HEK293T (cell line): ENCODE measurements at regions not wholly inside any gene's neighbourhood (a gene's known extent, or its start where the extent isn't known, plus 50 kb on each side); places are given as distances from the start of the nearest gene placed in this dataset.

ENCODE experiments used
- CTCF ChIA-PET: fragments of 350-600 bp; formaldehyde crosslinking; extraction: SDS; loops from one replicate; lab custom pipeline; 2021; ENCODE audit warnings: antibody characterized with exemption, inconsistent platforms; lab: Yijun Ruan, JAX
- POLR2A ChIA-PET: fragments of 350-600 bp; formaldehyde crosslinking; extraction: SDS; loops from one replicate; lab custom pipeline; 2020; ENCODE audit warnings: antibody characterized with exemption, inconsistent platforms; lab: Yijun Ruan, JAX
- DNase-seq: peaks from one replicate; pipeline ENCODE4 v3.0.0; 2012; ENCODE audit warnings: mixed read lengths; ENCODE audit errors: extremely low spot score
- ARNT ChIP-seq: fragments of 450-650 bp; IDR thresholded peaks from 2 replicates; pipeline ENCODE4 v1.6.1; 2017; ENCODE audit warnings: mild to moderate bottlenecking
- BHLHE40 ChIP-seq: fragments of 450-650 bp; IDR thresholded peaks from 2 replicates; pipeline ENCODE4 v1.6.1; 2016; ENCODE audit warnings: mild to moderate bottlenecking, moderate library complexity, borderline replicate concordance
- CTBP1 ChIP-seq: fragments of 450-650 bp; IDR thresholded peaks from 2 replicates; pipeline ENCODE4 v1.6.1; 2016; ENCODE audit warnings: borderline replicate concordance
- ELF4 ChIP-seq: fragments of 450-650 bp; IDR thresholded peaks from 2 replicates; pipeline ENCODE4 v1.6.1; 2017; ENCODE audit warnings: antibody characterized with exemption
- FOXA1 ChIP-seq: fragments of 450-650 bp; IDR thresholded peaks from 2 replicates; pipeline ENCODE4 v1.6.1; 2016; ENCODE audit warnings: mild to moderate bottlenecking
- FOXK2 ChIP-seq: fragments of 450-650 bp; IDR thresholded peaks from 2 replicates; pipeline ENCODE4 v1.6.1; 2016; ENCODE audit warnings: mild to moderate bottlenecking
- FOXM1 ChIP-seq: fragments of 450-650 bp; IDR thresholded peaks from 2 replicates; pipeline ENCODE4 v1.6.1; 2017; ENCODE audit warnings: mild to moderate bottlenecking, borderline replicate concordance
- HDGF ChIP-seq: fragments of 450-650 bp; IDR thresholded peaks from 2 replicates; pipeline ENCODE4 v1.6.1; 2017; ENCODE audit warnings: antibody characterized with exemption, borderline replicate concordance
- L3MBTL2 ChIP-seq: fragments of 450-650 bp; conservative IDR thresholded peaks from 2 replicates; pipeline ENCODE4 v1.6.1; 2016; ENCODE audit warnings: mild to moderate bottlenecking
- LEF1 ChIP-seq: fragments of 450-650 bp; IDR thresholded peaks from 2 replicates; pipeline ENCODE4 v1.6.1; 2017; ENCODE audit warnings: mild to moderate bottlenecking, borderline replicate concordance
- NFRKB ChIP-seq: fragments of 450-650 bp; IDR thresholded peaks from 2 replicates; pipeline ENCODE4 v1.6.1; 2016; ENCODE audit warnings: mild to moderate bottlenecking, moderate library complexity
- SP1 ChIP-seq: fragments of 450-650 bp; IDR thresholded peaks from 2 replicates; pipeline ENCODE4 v1.6.1; 2017
- SUZ12 ChIP-seq: fragments of 450-650 bp; IDR thresholded peaks from 2 replicates; pipeline ENCODE4 v1.6.1; 2016; ENCODE audit warnings: mild to moderate bottlenecking
- TARDBP ChIP-seq: fragments of 450-650 bp; IDR thresholded peaks from 2 replicates; pipeline ENCODE4 v1.6.1; 2016
- ZNF384 ChIP-seq: fragments of 450-650 bp; IDR thresholded peaks from 2 replicates; pipeline ENCODE4 v1.6.1; 2016
- TF ChIP-seq, protein P1 (sequence below): fragments of 450-650 bp; IDR thresholded peaks from 2 replicates; pipeline ENCODE4 v1.6.1; 2016

DNA sequence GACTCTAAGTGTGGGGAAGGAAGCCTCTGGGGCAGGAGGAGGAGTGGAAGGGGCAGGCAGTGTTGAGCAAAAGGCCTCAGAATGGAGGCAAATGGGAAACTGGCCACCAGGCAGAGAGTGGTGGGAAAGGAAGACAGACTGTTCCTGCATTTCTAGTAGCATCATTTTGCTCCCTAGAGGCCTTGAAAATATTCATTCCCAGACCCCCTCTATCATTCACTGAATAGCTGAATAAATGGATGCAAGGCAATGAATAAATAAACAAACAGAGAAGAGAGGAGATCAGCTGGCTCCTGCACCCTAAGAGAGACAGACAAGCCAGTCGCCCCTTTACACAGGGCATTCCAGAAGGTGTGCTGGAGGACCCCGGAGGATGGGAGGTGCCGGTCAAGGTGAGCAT is 511.9 kb downstream of the BCOR start:
- TF ChIP-seq ZNF384: no peak
- no peak for TF ChIP-seq TARDBP
- TF ChIP-seq SP1: no peak
- TF ChIP-seq, protein P1, sequence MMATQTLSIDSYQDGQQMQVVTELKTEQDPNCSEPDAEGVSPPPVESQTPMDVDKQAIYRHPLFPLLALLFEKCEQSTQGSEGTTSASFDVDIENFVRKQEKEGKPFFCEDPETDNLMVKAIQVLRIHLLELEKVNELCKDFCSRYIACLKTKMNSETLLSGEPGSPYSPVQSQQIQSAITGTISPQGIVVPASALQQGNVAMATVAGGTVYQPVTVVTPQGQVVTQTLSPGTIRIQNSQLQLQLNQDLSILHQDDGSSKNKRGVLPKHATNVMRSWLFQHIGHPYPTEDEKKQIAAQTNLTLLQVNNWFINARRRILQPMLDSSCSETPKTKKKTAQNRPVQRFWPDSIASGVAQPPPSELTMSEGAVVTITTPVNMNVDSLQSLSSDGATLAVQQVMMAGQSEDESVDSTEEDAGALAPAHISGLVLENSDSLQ: no peak
- no peak for TF ChIP-seq ELF4
- TF ChIP-seq ARNT: no peak
- no peak for TF ChIP-seq SUZ12
- no peak for TF ChIP-seq LEF1
- no peak for TF ChIP-seq FOXM1
- no peak for TF ChIP-seq FOXA1
- TF ChIP-seq BHLHE40: no peak
- no peak for TF ChIP-seq L3MBTL2
- TF ChIP-seq FOXK2: no peak
- no peak for TF ChIP-seq NFRKB
- TF ChIP-seq HDGF: no peak
- TF ChIP-seq CTBP1: no peak
- DNase-seq: no peak
- ChIA-PET POLR2A (no interaction called here), CTCF (no interaction called here)

GRCh38 chrX:39586359-39586758 is 511.4 kb downstream of the BCOR start:
- POLR2A ChIA-PET: no interaction called here
- TF ChIP-seq SP1: no peak

DNA sequence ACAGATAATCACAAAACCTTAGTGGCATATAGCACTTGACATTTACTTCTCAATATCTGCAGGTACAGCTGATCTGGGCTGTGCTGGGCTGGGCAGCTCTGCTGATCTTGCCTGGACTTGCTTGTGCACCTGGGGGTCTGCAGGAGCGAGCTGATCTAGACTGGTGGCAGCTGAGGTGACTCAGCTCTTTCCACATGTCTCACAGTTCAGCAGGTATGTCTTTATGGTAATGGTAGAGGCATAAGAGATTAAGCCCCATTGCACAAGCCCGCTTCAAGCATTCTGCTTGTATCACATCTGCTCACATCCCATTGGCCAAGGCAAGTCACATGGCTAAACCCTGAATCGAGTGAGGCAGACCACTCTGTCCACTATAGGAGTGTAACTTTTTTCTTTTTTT is 506.7 kb downstream of the BCOR start:
- ChIA-PET CTCF (no interaction called here), POLR2A (no interaction called here)
- no peak for DNase-seq
- TF ChIP-seq SP1 (no peak), LEF1 (no peak), TARDBP (no peak), FOXM1 (no peak), ZNF384 (no peak), ELF4 (no peak)
- TF ChIP-seq, protein P1: no peak

More at GRCh38 chrX:39586359-39586758, 511.4 kb downstream of the BCOR start:
- CTCF ChIA-PET: no interaction called here
- DNase-seq: no peak

DNA sequence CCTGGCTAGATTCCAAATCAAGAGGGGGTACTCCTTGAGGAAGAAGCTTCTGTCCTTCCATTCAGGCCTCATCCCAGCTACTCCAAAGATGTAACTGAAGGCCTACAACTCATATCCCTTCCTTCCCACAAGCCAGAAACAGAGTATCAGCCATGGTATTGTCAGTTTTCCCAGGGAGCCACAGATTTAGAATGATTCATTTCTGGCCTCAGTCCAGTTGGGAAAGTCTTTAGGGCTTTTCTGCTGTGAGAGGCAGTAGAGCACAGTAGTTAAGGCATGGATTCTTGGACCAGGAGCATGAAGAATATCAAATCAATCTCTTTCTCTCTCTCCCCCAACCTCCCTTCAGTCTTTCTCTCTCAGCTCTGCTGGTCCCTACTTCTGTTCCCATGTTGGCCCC is 505.0 kb downstream of the BCOR start:
- ChIA-PET CTCF (no interaction called here), POLR2A (interaction anchor here (0.6 kb wide), 1 partner anchor 22 kb away, joined by 3 read pairs; no protein-coding TSS in a partner anchor)
- no peak for DNase-seq
- TF ChIP-seq HDGF (no peak), FOXA1 (no peak), ARNT (no peak), L3MBTL2 (no peak), TARDBP (no peak), CTBP1 (no peak), SUZ12 (no peak), ELF4 (no peak), ZNF384 (no peak), NFRKB (no peak), LEF1 (no peak), FOXK2 (no peak), SP1 (no peak), BHLHE40 (no peak), FOXM1 (no peak)
- TF ChIP-seq, protein P1: no peak

- POLR2A ChIA-PET: no interaction called here
- DNase-seq: no peak
- CTCF ChIA-PET: interaction anchor here (0.5 kb wide), 1 partner anchor 597 kb away, joined by 4 read pairs; no protein-coding TSS in a partner anchor
- TF ChIP-seq L3MBTL2 (no peak), BHLHE40 (no peak), ARNT (no peak), NFRKB (no peak), SUZ12 (no peak), ZNF384 (no peak), FOXM1 (no peak), HDGF (no peak), FOXK2 (no peak), LEF1 (no peak), ELF4 (no peak), SP1 (no peak), FOXA1 (no peak), CTBP1 (no peak), TARDBP (no peak)
- TF ChIP-seq, protein P1: no peak
Observed at GRCh38 chrX:39595977-39596376, 501.8 kb downstream of the BCOR start.

- no peak for DNase-seq
- CTCF ChIA-PET: interaction anchor here (0.5 kb wide), 1 partner anchor 596 kb away, joined by 4 read pairs; no protein-coding TSS in a partner anchor
- TF ChIP-seq NFRKB: no peak
- no peak for TF ChIP-seq L3MBTL2
- no peak for TF ChIP-seq ARNT
- no peak for TF ChIP-seq SUZ12
- no peak for TF ChIP-seq CTBP1
- no peak for TF ChIP-seq BHLHE40
- no peak for TF ChIP-seq HDGF
- POLR2A ChIA-PET: interaction anchor here (0.7 kb wide), 1 partner anchor 13 kb away, joined by 3 read pairs; no protein-coding TSS in a partner anchor
Observed at GRCh38 chrX:39596437-39596836, 501.3 kb downstream of the BCOR start.
